H1 (cell line): ENCODE measurements at regions not wholly inside any gene's neighbourhood (a gene's known extent, or its start where the extent isn't known, plus 50 kb on each side); places are given as distances from the start of the nearest gene placed in this dataset.

Experiments
- CTCF ChIA-PET: fragments of 300-600 bp; sonication (Branson Sonifier 250); formaldehyde crosslinking; loops from one replicate; lab custom pipeline; 2021; ENCODE audit not compliant: partially characterized antibody; lab: Charles Lee
- POLR2A ChIA-PET: fragments of 300-600 bp; sonication (Branson Sonifier 250); formaldehyde crosslinking; loops from one replicate; lab custom pipeline; 2021; ENCODE audit warnings: inconsistent platforms; ENCODE audit not compliant: partially characterized antibody; lab: Charles Lee
- DNase-seq, 2 experiments: peaks; one replicate each; pipeline versions ENCODE4 v3.0.0 to v3.0.0-alpha.2; 2010 to 2022; ENCODE audit warnings: low spot score in 2 of 2, low read depth in 1 of 2, mixed read lengths in 1 of 2
- FAIRE-seq: peaks from 2 replicates; lab custom pipeline; 2011; peaks lifted over from hg19 to GRCh38; lab: Jason Lieb, UNC
- H2AFZ ChIP-seq: 2 replicates; pipeline ENCODE4 v1.8.1; 2012; ENCODE audit warnings: low read length, inconsistent platforms
- H2AK5ac ChIP-seq: 2 replicates; pipeline ENCODE4 v1.6.1; 2013; ENCODE audit warnings: low read depth, low read length
- H2BK120ac ChIP-seq: replicated peaks from 2 replicates; pipeline ENCODE3; 2013; ENCODE audit warnings: low read depth, low read length, inconsistent platforms
- H2BK12ac ChIP-seq: 2 replicates; pipeline ENCODE4 v1.6.1; 2013; ENCODE audit warnings: low read depth, low read length
- H2BK15ac ChIP-seq: 2 replicates; pipeline ENCODE4 v1.6.1; 2013; ENCODE audit warnings: low read length
- H2BK20ac ChIP-seq: 2 replicates; pipeline ENCODE4 v1.6.1; 2013; ENCODE audit warnings: low read length
- H2BK5ac ChIP-seq: 2 replicates; pipeline ENCODE4 v1.6.1; 2013; ENCODE audit warnings: low read depth, low read length
- H3K14ac ChIP-seq: 2 replicates; pipeline ENCODE4 v1.6.1; 2013; ENCODE audit warnings: inconsistent platforms; ENCODE audit not compliant: insufficient read length
- H3K18ac ChIP-seq: 2 replicates; pipeline ENCODE4 v1.6.1; 2013; ENCODE audit warnings: low read length; ENCODE audit errors: extremely low read depth
- H3K23ac ChIP-seq: 2 replicates; pipeline ENCODE4 v1.6.1; 2013; ENCODE audit warnings: inconsistent platforms; ENCODE audit not compliant: insufficient read length
- H3K23me2 ChIP-seq: 2 replicates; pipeline ENCODE4 v1.6.1; 2013; ENCODE audit warnings: low read depth, low read length
- H3K27ac ChIP-seq: 2 replicates; pipeline ENCODE4 v1.6.1; 2011; ENCODE audit warnings: low read depth, low read length, inconsistent platforms
- H3K27me3 ChIP-seq, 4 experiments: replicated peaks in 1 of 4; 1 replicate in 1 of 4; 2 replicates in 3 of 4; pipeline versions ENCODE4 v1.6.1 to v1.8.1; 2011 to 2013; ENCODE audit warnings: low read length in 3 of 4, mild to moderate bottlenecking in 3 of 4, inconsistent platforms in 2 of 4, mixed read lengths in 2 of 4, moderate library complexity in 1 of 4; ENCODE audit not compliant: control insufficient read depth in 3 of 4, insufficient read depth in 3 of 4; ENCODE audit errors: extremely low read depth in 1 of 4
- H3K36me3 ChIP-seq, 4 experiments: 2 replicates each; pipeline versions ENCODE4 v1.6.1 to v1.8.1; 2011 to 2013; ENCODE audit warnings: mild to moderate bottlenecking in 4 of 4, low read length in 3 of 4, moderate library complexity in 2 of 4, control low read depth in 1 of 4, inconsistent platforms in 1 of 4; ENCODE audit not compliant: insufficient read depth in 4 of 4, control insufficient read depth in 2 of 4
- H3K4ac ChIP-seq: replicated peaks from 2 replicates; pipeline ENCODE3; 2013; ENCODE audit warnings: low read length, low read depth, mixed read lengths, inconsistent platforms; ENCODE audit not compliant: insufficient read length
- H3K4me1 ChIP-seq, 4 experiments: replicated peaks in 1 of 4; 1 replicate in 1 of 4; 2 replicates in 3 of 4; pipeline versions ENCODE4 v1.6.1 to v1.8.1; 2011 to 2013; ENCODE audit warnings: low read length in 3 of 4, inconsistent platforms in 2 of 4, mixed read lengths in 1 of 4; ENCODE audit not compliant: insufficient read depth in 4 of 4, control insufficient read depth in 3 of 4
- H3K4me2 ChIP-seq, 2 experiments: 2 replicates each; pipeline versions ENCODE4 v1.6.1 to v1.8.1; 2011 to 2013; ENCODE audit warnings: low read depth in 2 of 2, low read length in 2 of 2, control low read depth in 1 of 2, inconsistent platforms in 1 of 2, mild to moderate bottlenecking in 1 of 2; ENCODE audit not compliant: insufficient read depth in 1 of 2
- H3K4me3 ChIP-seq, 4 experiments: fragments of 200-600, 300-600 bp in 1 of 4; sonication (generic), shearing (Covaris generic), sonication (Bioruptor Twin) in 1 of 4; 2 replicates each; pipeline versions ENCODE4 v1.5.1 to v1.8.1; 2011 to 2016; ENCODE audit warnings: low read length in 4 of 4, low read depth in 3 of 4, control low read depth in 2 of 4, inconsistent platforms in 2 of 4, mild to moderate bottlenecking in 2 of 4, mixed read lengths in 1 of 4, moderate library complexity in 1 of 4; ENCODE audit not compliant: insufficient read depth in 2 of 4; ENCODE audit errors: extremely low read depth in 1 of 4
- H3K56ac ChIP-seq: replicated peaks from 2 replicates; pipeline ENCODE3; 2013; ENCODE audit warnings: low read depth, mild to moderate bottlenecking, mixed read lengths, low read length, inconsistent platforms; ENCODE audit not compliant: insufficient read length
- H3K79me1 ChIP-seq: 2 replicates; pipeline ENCODE4 v1.6.1; 2013; ENCODE audit warnings: low read depth, low read length, control low read depth
- H3K79me2 ChIP-seq, 2 experiments: 2 replicates each; pipeline versions ENCODE4 v1.6.1 to v1.8.1; 2012 to 2013; ENCODE audit warnings: low read length in 2 of 2, mild to moderate bottlenecking in 2 of 2, inconsistent platforms in 1 of 2; ENCODE audit not compliant: insufficient read depth in 2 of 2, control insufficient read depth in 1 of 2
- H3K9ac ChIP-seq, 4 experiments: replicated peaks in 1 of 4; 1 replicate in 1 of 4; 2 replicates in 3 of 4; pipeline versions ENCODE4 v1.6.1 to v1.8.1; 2011 to 2013; ENCODE audit warnings: low read depth in 3 of 4, low read length in 3 of 4, control low read depth in 2 of 4, mild to moderate bottlenecking in 2 of 4, moderate library complexity in 2 of 4, inconsistent platforms in 1 of 4; ENCODE audit errors: extremely low read depth in 1 of 4
- H3K9me3 ChIP-seq, 2 experiments: 2 replicates each; pipeline versions ENCODE4 v1.6.1 to v1.8.1; 2012 to 2013; ENCODE audit warnings: mild to moderate bottlenecking in 2 of 2, moderate library complexity in 2 of 2, control low read depth in 1 of 2, inconsistent platforms in 1 of 2, low read depth in 1 of 2, low read length in 1 of 2, mixed read lengths in 1 of 2; ENCODE audit not compliant: insufficient read depth in 2 of 2
- H4K20me1 ChIP-seq, 2 experiments: replicated peaks in 1 of 2; 2 replicates each; pipeline versions ENCODE3 to v1.8.1; 2011 to 2013; ENCODE audit warnings: inconsistent platforms in 2 of 2, low read length in 2 of 2, mild to moderate bottlenecking in 1 of 2; ENCODE audit not compliant: insufficient read depth in 2 of 2, control insufficient read depth in 1 of 2
- H4K5ac ChIP-seq: 2 replicates; pipeline ENCODE4 v1.6.1; 2013; ENCODE audit warnings: low read length, low read depth, mixed read lengths, inconsistent platforms; ENCODE audit not compliant: insufficient read length
- H4K8ac ChIP-seq: 2 replicates; pipeline ENCODE4 v1.8.0; 2013; ENCODE audit warnings: mild to moderate bottlenecking, moderate library complexity, low read length, inconsistent platforms; ENCODE audit not compliant: insufficient read depth; ENCODE audit errors: extremely low read depth
- H4K91ac ChIP-seq: replicated peaks from 2 replicates; pipeline ENCODE3; 2013; ENCODE audit warnings: low read length, mixed read lengths, inconsistent platforms; ENCODE audit not compliant: insufficient read length
- ASH2L ChIP-seq: fragments of 200-600, 300-600 bp; sonication (generic); IDR thresholded peaks from one replicate; pipeline ENCODE4 v1.7.1; 2017; ENCODE audit warnings: low read length
- BRCA1 ChIP-seq: IDR thresholded peaks from 2 replicates; pipeline ENCODE4 v1.6.1; 2012; ENCODE audit warnings: low read depth, low read length, improper control_type of control experiment
- CREB1 ChIP-seq: IDR thresholded peaks from 2 replicates; pipeline ENCODE4 v1.6.1; 2012; ENCODE audit warnings: inconsistent platforms
- EGR1 ChIP-seq: IDR thresholded peaks from 2 replicates; pipeline ENCODE4 v1.6.1; 2011; ENCODE audit warnings: low read depth, low read length, borderline replicate concordance
- GTF2F1 ChIP-seq: IDR thresholded peaks from 2 replicates; pipeline ENCODE4 v1.6.1; 2012; ENCODE audit warnings: low read depth, low read length, improper control_type of control experiment, borderline replicate concordance
- HDAC2 ChIP-seq, 2 experiments: fragments of 300-600 bp in 1 of 2; sonication (generic) in 1 of 2; IDR thresholded peaks; 2 replicates each; pipeline ENCODE4 v1.6.1; 2011 to 2012; ENCODE audit warnings: low read depth in 2 of 2, low read length in 2 of 2, mild to moderate bottlenecking in 2 of 2, moderate library complexity in 2 of 2, borderline replicate concordance in 1 of 2, inconsistent platforms in 1 of 2
- KDM1A ChIP-seq: fragments of 200-600, 300-600 bp; sonication (generic); IDR thresholded peaks from 2 replicates; pipeline ENCODE4 v1.7.1; 2016; ENCODE audit warnings: mild to moderate bottlenecking, low read length, borderline replicate concordance
- MAX ChIP-seq: IDR thresholded peaks from 2 replicates; pipeline ENCODE4 v1.6.1; 2012; ENCODE audit warnings: inconsistent platforms
- PHF8 ChIP-seq: fragments of 200-600 bp; sonication (generic); conservative IDR thresholded peaks from 2 replicates; pipeline ENCODE4 v1.7.1; 2012; ENCODE audit warnings: low read depth, mild to moderate bottlenecking, inconsistent platforms, low read length, moderate library complexity
- RFX5 ChIP-seq: IDR thresholded peaks from 2 replicates; pipeline ENCODE4 v1.6.1; 2011; ENCODE audit warnings: low read depth, low read length, improper control_type of control experiment, borderline replicate concordance
- RNF2 ChIP-seq: fragments of 200-900, 300-1000 bp; sonication (generic); IDR thresholded peaks from 2 replicates; pipeline ENCODE4 v1.7.1; 2016; ENCODE audit warnings: borderline replicate concordance, low read depth, mild to moderate bottlenecking, antibody characterized with exemption, low read length; ENCODE audit not compliant: poor library complexity, severe bottlenecking; ENCODE audit errors: missing control alignments
- SP2 ChIP-seq: IDR thresholded peaks from 2 replicates; pipeline ENCODE4 v1.6.1; 2012; ENCODE audit warnings: mild to moderate bottlenecking, low read length, inconsistent platforms
- SUZ12 ChIP-seq: fragments of 200-600 bp; sonication (generic); IDR thresholded peaks from 2 replicates; pipeline ENCODE4 v1.6.1; 2012; ENCODE audit warnings: mild to moderate bottlenecking, inconsistent platforms, low read length, moderate library complexity, mixed read lengths
- TAF1 ChIP-seq: IDR thresholded peaks from 2 replicates; pipeline ENCODE4 v1.6.1; 2011; ENCODE audit warnings: mild to moderate bottlenecking, low read depth, low read length
- TEAD4 ChIP-seq: IDR thresholded peaks from 2 replicates; pipeline ENCODE4 v1.6.1; 2012; ENCODE audit warnings: low read depth, low read length, inconsistent platforms, mixed read lengths
- WGBS, 2 experiments: shearing (Covaris generic) in 1 of 2; methylation state at CpG; one replicate each; pipeline versions ENCODE4 v1.1.6 to v1.1.7; 2013 to 2015; ENCODE audit warnings: low lambda C conversion rate in 2 of 2, mixed read lengths in 2 of 2, inconsistent platforms in 1 of 2, low coverage in 1 of 2, missing lambda C conversion rate in 1 of 2; ENCODE audit not compliant: insufficient replicate concordance in 2 of 2, insufficient coverage in 1 of 2, insufficient read length in 1 of 2; ENCODE audit errors: extremely low coverage in 1 of 2, missing lambda C conversion rate in 1 of 2; 5-methylcytosine and 5-hydroxymethylcytosine counted together

DNA sequence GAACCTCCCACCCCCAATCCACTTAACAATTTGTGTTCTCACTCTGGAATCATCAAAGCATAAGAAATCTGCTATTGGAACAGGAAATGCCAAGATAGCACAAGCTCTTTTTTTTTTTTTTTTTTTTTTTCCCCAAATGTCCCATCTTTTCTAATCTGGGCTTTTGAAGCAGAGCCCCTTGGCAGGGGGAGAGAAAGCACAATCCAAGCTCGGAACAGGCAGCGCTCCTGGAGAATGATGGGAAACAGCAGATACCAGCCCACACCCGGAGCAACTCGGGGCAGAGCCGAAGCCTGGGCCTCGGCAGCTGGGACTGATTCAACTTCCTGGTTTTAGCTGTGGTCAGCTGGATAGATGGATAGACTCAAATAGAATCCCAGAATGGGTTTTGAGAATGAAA, 235.1 kb downstream of the QDPR start:
- Histone ChIP-seq H3K4me3 (no peak overlapping the region), H2BK20ac (no peak overlapping the region), H3K4me2 (no peak overlapping the region), H3K4me1 (no peaks in the 10 kb centered on the region; a peak in 1 of 7 replicates), H3K27ac (no peak overlapping the region), H3K27me3 (no peaks in the 10 kb centered on the region), H3K23ac (no peak overlapping the region), H3K36me3 (no peaks in the 10 kb centered on the region), H3K9me3 (no peaks in the 10 kb centered on the region), H3K79me2 (no peaks in the 10 kb centered on the region), H2BK15ac (no peak overlapping the region), H4K20me1 (no peaks in the 10 kb centered on the region), H3K23me2 (no peaks in the 10 kb centered on the region), H3K14ac (no peak overlapping the region), H3K56ac (no peak overlapping the region), H4K8ac (no peak overlapping the region), H2AK5ac (no peak overlapping the region), H3K9ac (no peak overlapping the region), H3K18ac (no peak overlapping the region), H4K5ac (no peak overlapping the region), H4K91ac (no peak overlapping the region), H3K79me1 (no peaks in the 10 kb centered on the region), H2BK12ac (no peak overlapping the region), H2BK5ac (no peak overlapping the region), H2BK120ac (no peak overlapping the region), H3K4ac (no peak overlapping the region), H2AFZ (no peak overlapping the region)
- CTCF ChIA-PET = interaction anchor here (1.1 to 1.5 kb wide), 3 partner anchors 15 to 513 kb away, joined by 3 to 7 read pairs (median 5); no protein-coding TSS in a partner anchor
- POLR2A ChIA-PET = interaction anchor here (0.8 kb wide), 1 partner anchor 236 kb away, joined by 3 read pairs; no protein-coding TSS in a partner anchor
- FAIRE-seq (no peak), DNase-seq (no peak)
- 93% methylated on average over 6 of the region's 6 CpGs; no CpG with 5 or more reads in 1 of the 2 experiments for WGBS, 2 experiments
- TF ChIP-seq KDM1A (no peak), BRCA1 (no peak), TEAD4 (no peak), GTF2F1 (no peak), SP2 (no peak), MAX (no peak), PHF8 (no peak), SUZ12 (no peak), HDAC2 (IDR thresholded peaks at IDR 0.05; ENCODE audit: borderline replicate concordance in 1 of 2, low read depth in 2 of 2, low read length in 2 of 2) (no peak), ASH2L (no peak), CREB1 (no peak), RNF2 (no peak), EGR1 (no peak), TAF1 (no peak), RFX5 (no peak)
